ENCODE measurements at regions not wholly inside any gene's neighbourhood (a gene's known extent, or its start where the extent isn't known, plus 50 kb on each side); places are given as distances from the start of the nearest gene placed in this dataset.
A peak's percentile ranks its signal among the peaks of the same experiment; 100 is the strongest.
"Not testable (repeated sequence)": the region's sequence is repeated elsewhere in the genome, so short reads cannot be mapped to it uniquely, and the experiment has no call there.

- not testable (repeated sequence) for DNase-seq (ENCODE audit: low read depth in 2 of 2)
Observed at GRCh38 chr3:178348561-178349217, 187.5 kb upstream of the KCNMB2 start.

GRCh38 chr3:178349218-178349596 lies 187.0 kb upstream of the KCNMB2 start:
- not testable (repeated sequence) for DNase-seq (ENCODE audit: low read depth in 2 of 2)

- no peak for DNase-seq (ENCODE audit: low read depth in 2 of 2)
Observed at GRCh38 chr3:178350763-178351162, 185.5 kb upstream of the KCNMB2 start.

- DNase-seq (ENCODE audit: low read depth in 2 of 2): no peak
Observed at GRCh38 chr3:178352326-178353005, 183.8 kb upstream of the KCNMB2 start.

GRCh38 chr3:178353006-178353694 lies 183.1 kb upstream of the KCNMB2 start:
- no peak for DNase-seq (ENCODE audit: low read depth in 2 of 2)

GRCh38 chr3:178359728-178360127 lies 176.5 kb upstream of the KCNMB2 start:
- no peak for DNase-seq (ENCODE audit: low read depth in 2 of 2)

- not testable (repeated sequence) for DNase-seq (ENCODE audit: low read depth in 2 of 2)
Observed at GRCh38 chr3:178363048-178363447, 173.2 kb upstream of the KCNMB2 start.

GRCh38 chr3:178367817-178368617 lies 168.2 kb upstream of the KCNMB2 start:
- no peak for DNase-seq (ENCODE audit: low read depth in 2 of 2)

GRCh38 chr3:178369006-178369405 lies 167.2 kb upstream of the KCNMB2 start:
- DNase-seq (ENCODE audit: low read depth in 2 of 2): no peak

GRCh38 chr3:178369811-178370210 lies 166.4 kb upstream of the KCNMB2 start:
- DNase-seq (ENCODE audit: low read depth in 2 of 2): no peak

GRCh38 chr3:178370387-178370786 lies 165.8 kb upstream of the KCNMB2 start:
- no peak for DNase-seq (ENCODE audit: low read depth in 2 of 2)

GRCh38 chr3:178381555-178381954 lies 154.7 kb upstream of the KCNMB2 start:
- DNase-seq (ENCODE audit: low read depth in 2 of 2): no peak

- DNase-seq (ENCODE audit: low read depth in 2 of 2): no peak
Observed at GRCh38 chr3:178381971-178382448, 154.2 kb upstream of the KCNMB2 start.

- DNase-seq (ENCODE audit: low read depth in 2 of 2): no peak
Observed at GRCh38 chr3:178382449-178383061, 153.7 kb upstream of the KCNMB2 start.

GRCh38 chr3:178384321-178385230 lies 151.7 kb upstream of the KCNMB2 start:
- DNase-seq (ENCODE audit: low read depth in 2 of 2): no peak

GRCh38 chr3:178385280-178385952 lies 150.8 kb upstream of the KCNMB2 start:
- peak in 1 of 2 donors; percentile 4 for DNase-seq (ENCODE audit: low read depth in 2 of 2)

GRCh38 chr3:178386401-178386800 lies 149.8 kb upstream of the KCNMB2 start:
- no peak for DNase-seq (ENCODE audit: low read depth in 2 of 2)

- DNase-seq (ENCODE audit: low read depth in 2 of 2): no peak
Observed at GRCh38 chr3:178386880-178387279, 149.4 kb upstream of the KCNMB2 start.

GRCh38 chr3:178388473-178388872 lies 147.8 kb upstream of the KCNMB2 start:
- no peak for DNase-seq (ENCODE audit: low read depth in 2 of 2)

GRCh38 chr3:178389258-178389657 lies 147.0 kb upstream of the KCNMB2 start:
- DNase-seq (ENCODE audit: low read depth in 2 of 2): no peak
